HG03439 (cell line): ENCODE measurements at regions not wholly inside any gene's neighbourhood (a gene's known extent, or its start where the extent isn't known, plus 50 kb on each side); places are given as distances from the start of the nearest gene placed in this dataset.
A peak's percentile ranks its signal among the peaks of the same experiment; 100 is the strongest.

ENCODE experiments used
- ATAC-seq: cut with Tn5 transposase; IDR thresholded peaks from one replicate; pipeline ENCODE4 v1.9.1; 2021; ENCODE audit warnings: mild to moderate bottlenecking, moderate library complexity; ENCODE audit not compliant: unreplicated experiment

DNA sequence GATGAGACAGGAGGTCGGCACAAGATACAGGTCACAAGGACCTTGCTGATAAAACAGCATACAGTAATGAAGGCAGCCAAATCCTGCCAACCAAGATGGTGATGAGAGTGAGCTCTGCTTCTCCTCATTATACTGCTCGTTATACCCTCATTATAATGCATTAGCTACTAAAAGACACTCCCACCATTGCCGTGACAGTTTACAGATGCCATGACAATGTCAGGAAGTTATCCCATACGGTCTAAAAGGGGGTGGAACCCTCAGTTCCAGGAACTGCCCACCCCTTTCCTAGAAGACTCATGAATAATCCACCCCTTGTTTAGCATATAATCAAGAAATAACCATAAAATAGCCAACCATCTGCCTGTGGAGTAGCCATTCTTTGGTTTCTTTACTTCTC lies 224.2 kb downstream of the RBM43 start:
- ATAC-seq = no peak

DNA sequence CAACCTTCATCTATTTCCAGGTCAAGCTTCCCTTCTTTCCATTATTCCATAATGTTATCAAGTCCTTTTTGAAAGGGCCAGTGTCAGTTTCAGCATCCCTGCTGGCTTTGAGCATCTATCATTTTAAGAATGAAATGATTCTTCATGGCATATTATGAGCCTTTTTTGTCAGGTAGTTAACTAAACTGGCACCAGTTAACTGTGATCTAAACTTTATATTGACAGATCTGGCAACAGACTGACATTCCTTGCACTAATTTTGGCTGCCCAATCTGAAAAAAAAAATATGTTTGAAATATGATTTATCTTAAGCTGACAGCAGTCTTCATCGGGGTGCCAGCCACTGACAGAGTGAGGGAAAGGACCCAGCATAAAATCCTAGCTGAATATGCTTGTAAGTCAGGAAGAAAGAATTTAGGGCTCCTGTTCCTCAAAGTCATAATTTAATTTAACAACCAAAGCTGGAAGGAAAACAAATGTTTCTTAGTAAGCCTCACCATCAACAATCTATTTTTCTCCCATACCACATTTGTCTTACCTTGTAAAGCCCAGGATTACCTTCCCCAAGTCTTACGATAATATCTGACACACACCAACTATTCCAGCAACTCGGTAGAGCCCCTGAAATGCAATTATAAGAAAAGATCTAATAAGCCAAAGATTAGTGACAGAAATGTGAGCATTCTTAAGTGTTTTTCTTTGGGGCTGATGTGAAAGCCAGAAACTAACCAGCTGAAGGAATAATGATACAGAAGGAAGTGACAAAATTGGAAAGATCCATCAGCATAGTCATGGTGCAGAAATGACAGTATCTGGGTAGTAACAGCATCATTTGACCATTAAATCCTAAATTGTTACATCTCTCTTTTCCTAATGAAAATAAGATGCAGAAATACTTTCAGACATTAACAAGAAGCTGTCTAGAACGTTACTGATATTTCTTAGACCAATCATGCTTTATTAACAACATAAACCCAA lies 228.1 kb downstream of the RBM43 start:
- ATAC-seq = no peak

DNA sequence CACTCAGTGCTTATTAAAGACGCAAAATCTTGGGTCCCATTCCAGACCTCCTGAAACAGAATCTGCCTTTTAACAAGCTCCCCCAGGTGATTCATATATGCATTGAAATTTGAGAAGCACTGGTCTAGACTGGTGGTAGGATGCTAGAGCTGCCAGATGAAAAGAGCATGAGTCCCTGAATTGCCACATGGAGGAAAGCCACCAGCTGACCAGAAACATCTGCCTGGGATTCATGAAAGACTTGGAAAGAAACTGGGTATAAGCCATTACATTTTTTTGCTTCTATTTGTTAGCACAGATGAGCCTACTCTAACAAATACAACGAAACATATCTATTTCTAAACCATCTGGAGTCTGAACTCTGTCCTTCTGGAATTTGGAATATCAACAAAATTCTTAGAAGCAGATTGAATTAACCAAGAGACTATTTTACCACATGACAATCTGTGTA lies 228.9 kb downstream of the RBM43 start:
- no peak for ATAC-seq

GRCh38 chr2:151030663-151031230 lies 230.9 kb downstream of the RBM43 start:
- no peak for ATAC-seq

GRCh38 chr2:151029406-151030157 lies 232.1 kb downstream of the RBM43 start:
- no peak for ATAC-seq

- ATAC-seq = no peak
Measured at GRCh38 chr2:151028691-151029176, 232.9 kb downstream of the RBM43 start.

DNA sequence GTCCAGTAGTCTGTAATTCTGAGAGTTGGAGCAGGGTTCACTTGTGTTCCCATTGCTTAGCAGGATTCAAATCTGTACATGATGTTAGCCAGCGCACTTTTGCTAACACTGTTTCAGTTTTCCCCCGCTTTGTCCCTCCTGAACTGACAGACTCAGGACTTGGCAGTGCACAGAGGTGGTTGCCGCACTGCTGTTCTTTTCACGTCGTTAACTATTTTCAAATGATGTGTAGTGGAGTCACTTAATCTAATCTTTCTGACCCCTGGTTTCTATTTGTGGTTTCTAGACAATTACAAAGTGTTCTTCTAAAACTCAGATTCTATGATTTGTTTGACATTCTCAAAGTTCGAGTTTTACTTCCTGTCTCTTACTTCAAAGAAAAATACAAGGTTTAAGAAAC lies 234.5 kb downstream of the RBM43 start:
- no peak for ATAC-seq

GRCh38 chr2:151025816-151026215 lies 235.8 kb downstream of the RBM43 start:
- ATAC-seq = no peak

DNA sequence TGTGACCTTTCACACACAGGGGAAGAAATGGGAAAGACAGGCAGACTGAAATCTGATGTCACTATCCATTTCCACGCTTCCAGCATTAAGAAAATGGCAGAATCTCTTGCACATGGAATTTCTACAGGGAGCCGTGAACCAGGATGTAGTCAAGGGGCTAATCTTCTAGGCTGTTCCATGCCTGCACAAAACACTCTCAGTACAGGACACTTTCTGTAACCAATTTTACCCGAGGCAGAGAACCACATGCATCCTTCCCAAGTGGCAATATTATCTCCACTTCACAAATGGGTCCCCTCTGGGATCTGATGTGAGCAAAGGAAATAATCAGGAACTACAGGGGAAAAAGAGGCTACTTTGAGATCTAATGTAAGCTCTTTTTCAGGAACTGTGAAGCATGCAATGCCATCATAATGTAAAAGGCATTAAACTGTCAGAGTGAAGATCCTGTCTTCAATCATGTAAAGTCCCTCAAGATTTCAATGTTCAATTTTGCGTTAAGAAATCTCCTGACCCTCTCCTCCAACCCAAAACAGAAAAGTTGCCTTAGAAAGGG lies 236.9 kb downstream of the RBM43 start:
- ATAC-seq = no peak

DNA sequence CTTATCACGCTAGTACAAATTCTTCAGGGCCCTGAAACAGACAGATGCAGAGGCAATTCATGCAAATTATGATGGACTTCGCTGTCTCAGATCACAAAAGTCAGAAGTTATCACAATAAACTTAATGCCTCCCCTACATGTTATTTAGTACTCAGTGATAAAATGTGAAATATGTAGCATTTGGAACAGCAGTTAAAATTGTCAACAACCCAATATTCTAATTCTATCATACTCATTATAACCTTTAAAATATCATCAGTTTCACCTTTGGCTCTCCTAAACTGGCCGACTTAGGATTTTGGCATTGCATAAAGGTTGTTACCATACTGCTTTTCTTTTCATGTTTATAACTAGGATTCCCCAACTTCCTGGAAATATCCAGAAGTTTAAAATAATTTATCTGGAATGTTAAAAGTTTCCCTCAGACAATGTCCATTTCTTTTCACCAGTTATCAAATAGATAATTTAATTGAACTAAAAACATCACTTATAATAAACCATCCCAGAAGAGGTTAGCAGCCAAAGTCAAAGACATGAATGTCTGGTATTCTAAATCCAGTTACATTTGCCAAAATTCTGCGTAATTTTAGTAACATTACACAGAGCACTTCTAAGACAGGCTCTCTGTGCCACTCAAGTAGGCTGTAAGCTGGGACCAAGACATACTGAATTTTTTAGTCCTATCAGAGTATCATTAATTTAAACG lies 239.8 kb downstream of the RBM43 start:
- ATAC-seq = no peak

DNA sequence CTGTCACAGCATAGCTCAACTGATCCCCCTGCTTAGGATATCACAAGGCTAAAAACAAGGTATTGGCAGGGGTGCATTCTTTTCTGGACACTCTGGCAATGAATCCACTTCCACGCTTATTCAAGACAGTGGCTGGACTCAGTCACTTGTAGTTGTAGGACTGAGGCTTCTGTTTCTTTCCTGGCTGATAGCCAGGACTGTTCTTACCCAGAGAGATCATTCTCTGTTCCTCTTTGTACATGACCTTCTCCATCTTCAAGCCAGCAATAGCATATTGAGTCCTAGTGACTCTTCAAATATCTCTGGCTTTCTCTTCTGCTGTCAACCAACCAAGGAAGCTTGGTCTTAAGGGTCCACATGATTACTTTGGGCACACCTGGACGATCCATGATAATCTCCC lies 241.3 kb downstream of the RBM43 start:
- peak; percentile 79 for ATAC-seq

- no peak for ATAC-seq
Measured at GRCh38 chr2:151009437-151010175, 252.1 kb downstream of the RBM43 start.

- ATAC-seq = no peak
Measured at GRCh38 chr2:151007365-151007764, 254.3 kb downstream of the RBM43 start.

DNA sequence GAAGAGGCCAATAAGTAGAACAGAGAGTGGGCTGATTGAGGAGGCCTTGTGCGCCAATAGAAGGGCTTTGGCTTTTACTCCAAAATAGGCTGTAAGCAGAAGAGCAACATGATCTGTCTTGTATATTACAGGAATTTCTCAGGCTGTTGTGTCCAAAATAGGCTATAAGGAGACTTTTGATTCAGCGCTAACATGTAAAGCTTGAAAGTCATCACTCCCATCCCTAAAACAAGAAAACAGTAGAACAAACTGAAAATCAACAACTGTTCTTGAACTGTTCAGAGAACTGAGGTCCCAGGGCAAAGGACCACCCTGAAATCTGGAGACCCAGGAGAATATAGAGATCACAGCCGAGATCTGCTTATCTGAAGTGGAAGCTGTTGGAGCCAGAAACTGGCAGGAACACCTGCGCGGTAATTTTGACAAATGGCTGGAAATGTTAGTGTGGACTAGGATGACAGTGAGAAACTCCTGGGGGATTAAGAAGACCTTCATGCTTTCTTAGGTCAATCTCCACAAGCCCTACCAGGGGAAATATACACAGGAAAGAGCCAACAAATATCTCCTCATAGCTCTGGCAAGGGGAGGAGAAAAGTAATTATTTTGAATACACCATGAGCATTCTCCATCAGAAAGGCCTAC lies 258.6 kb downstream of the RBM43 start:
- ATAC-seq = no peak

- ATAC-seq = no peak
Measured at GRCh38 chr2:150997702-150998440, 263.8 kb downstream of the RBM43 start.

- ATAC-seq = no peak
Measured at GRCh38 chr2:150997066-150997465, 264.6 kb downstream of the RBM43 start.

DNA sequence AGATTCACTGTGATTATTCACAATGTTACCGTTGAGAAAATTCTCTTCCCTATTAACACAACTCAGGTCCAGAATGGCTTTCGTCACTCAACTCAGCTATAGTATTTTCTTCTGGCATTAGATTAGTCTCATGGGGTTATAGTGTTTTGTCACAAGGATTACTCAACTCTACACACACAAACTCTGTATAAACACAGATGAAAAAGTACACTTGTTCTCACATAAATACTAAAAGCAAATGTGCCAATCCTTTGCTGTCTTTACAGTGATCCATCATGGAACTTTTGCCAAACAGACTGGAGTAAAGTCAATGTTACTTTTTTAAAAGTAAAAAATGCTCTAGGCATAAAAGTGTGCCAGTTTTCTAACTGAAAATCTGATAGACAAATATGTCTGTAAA lies 267.6 kb downstream of the RBM43 start:
- ATAC-seq = no peak

DNA sequence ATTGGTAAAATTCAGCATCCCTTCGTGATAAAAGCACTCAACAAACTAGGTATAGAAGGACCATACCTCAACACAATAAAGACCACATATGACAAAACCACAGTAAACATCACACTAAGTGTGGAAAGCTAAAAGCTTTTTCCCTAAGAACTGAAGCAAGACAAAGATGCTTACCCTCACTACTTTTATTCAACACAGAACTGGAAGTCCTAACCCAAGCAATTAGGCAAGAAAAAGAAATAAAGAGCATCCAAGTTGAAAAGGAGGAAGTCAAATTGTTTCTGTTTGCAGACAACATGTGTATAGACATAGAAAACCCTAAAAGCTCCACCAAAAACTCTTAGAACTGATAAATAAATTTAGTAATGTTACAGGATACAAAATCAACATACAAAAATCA lies 271.7 kb downstream of the RBM43 start:
- ATAC-seq = no peak

- ATAC-seq = no peak
Measured at GRCh38 chr2:150985741-150986140, 275.9 kb downstream of the RBM43 start.
